GM12891 (cell line): ENCODE measurements at regions not wholly inside any gene's neighbourhood (a gene's known extent, or its start where the extent isn't known, plus 50 kb on each side); places are given as distances from the start of the nearest gene placed in this dataset.

Experiments
- POLR2A ChIP-seq: IDR thresholded peaks from 2 replicates; pipeline ENCODE4 v1.6.1; 2011; ENCODE audit warnings: low read depth, low read length, control low read depth
- POLR2AphosphoS5 ChIP-seq: IDR thresholded peaks from 2 replicates; pipeline ENCODE4 v1.6.1; 2011; ENCODE audit warnings: low read depth, low read length, control low read depth
- SPI1 ChIP-seq: IDR thresholded peaks from 2 replicates; pipeline ENCODE4 v1.6.1; 2011; ENCODE audit warnings: low read depth, low read length, control low read depth
- TAF1 ChIP-seq: IDR thresholded peaks from 2 replicates; pipeline ENCODE4 v1.6.1; 2011; ENCODE audit warnings: low read depth, low read length, control low read depth

GRCh38 chr9:115999498-115999897, 154.1 kb upstream of the PAPPA start:
- TF ChIP-seq TAF1 (no peak), POLR2A (no peak), POLR2AphosphoS5 (no peak), SPI1 (no peak)
